Hematopoietic multipotent progenitor cell treated with erythropoietin and hydrocortisone succinate and interleukin-3 and kit ligand, for 4 days (in vitro differentiated cells): ENCODE measurements at regions not wholly inside any gene's neighbourhood (a gene's known extent, or its start where the extent isn't known, plus 50 kb on each side); places are given as distances from the start of the nearest gene placed in this dataset.
"Not testable (repeated sequence)": the region's sequence is repeated elsewhere in the genome, so short reads cannot be mapped to it uniquely, and the experiment has no call there.

Experiments
- DNase-seq: peaks from one replicate; pipeline ENCODE4 v3.0.0-alpha.2; 2015

GRCh38 chr2:43068631-43069517, 157.5 kb downstream of the ZFP36L2 start:
- no peak for DNase-seq

GRCh38 chr2:43068041-43068533, 158.3 kb downstream of the ZFP36L2 start:
- no peak for DNase-seq

DNA sequence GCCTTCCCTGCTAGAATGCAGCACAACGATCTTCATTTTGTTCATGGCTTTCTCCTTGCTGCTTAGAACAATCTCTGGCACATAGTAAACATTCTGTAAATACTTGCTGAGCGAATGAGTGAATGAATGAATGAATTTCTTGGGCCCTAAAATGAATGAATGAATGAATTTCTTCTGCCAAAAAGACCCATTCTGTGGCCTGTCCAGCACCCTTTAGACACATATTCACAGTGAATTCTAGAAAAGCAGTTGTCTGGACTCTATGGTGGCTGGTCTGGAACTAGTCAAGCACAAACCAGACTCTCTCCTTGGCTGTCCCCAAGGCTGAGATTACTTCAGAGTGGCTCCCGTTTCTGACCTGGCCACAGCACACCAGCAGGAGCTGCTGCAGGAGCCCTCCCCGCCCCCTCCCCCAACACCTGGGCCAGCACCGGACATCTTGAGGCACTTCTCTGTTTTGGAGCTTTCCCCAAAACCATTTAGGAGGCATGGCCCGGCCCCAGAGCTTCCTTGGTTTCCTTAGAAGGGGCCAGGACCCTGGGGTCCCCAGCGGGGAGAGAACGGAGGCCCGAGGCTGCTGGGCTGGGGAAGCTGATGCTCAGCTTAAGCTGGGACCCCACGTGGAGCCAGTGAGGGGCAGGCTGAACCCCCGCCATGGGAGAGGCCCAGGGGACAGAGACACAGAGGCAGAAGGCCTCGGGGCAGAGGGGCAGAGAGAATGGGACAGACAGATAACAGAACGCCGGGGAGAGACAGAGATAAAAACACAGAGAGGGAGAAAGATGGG, 159.0 kb downstream of the ZFP36L2 start:
- peak; percentile 29 for DNase-seq

GRCh38 chr2:43066541-43067253, 159.7 kb downstream of the ZFP36L2 start:
- DNase-seq, result not testable (repeated sequence)

- DNase-seq, result no peak
Measured at GRCh38 chr2:43065871-43066270, 160.5 kb downstream of the ZFP36L2 start.

DNA sequence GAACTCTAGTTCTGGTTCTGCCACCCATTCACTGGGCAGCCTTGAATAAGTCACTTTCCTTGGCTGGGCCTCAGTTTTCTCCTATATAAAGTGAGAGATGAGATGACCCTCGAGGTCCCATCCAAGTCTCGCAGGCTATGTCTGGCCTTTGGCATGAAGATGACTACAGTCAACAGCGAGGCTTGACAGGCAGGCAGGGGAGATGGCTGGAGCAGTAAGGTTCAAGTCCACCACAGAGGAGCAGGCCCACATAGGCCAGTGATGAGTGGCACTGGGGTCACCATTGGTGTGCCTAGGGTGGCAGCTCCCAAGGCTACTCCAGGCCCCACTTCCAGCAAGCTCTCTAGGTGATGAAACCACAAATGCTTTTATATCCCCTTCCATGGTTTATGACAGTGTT, 161.4 kb downstream of the ZFP36L2 start:
- DNase-seq, result no peak

DNA sequence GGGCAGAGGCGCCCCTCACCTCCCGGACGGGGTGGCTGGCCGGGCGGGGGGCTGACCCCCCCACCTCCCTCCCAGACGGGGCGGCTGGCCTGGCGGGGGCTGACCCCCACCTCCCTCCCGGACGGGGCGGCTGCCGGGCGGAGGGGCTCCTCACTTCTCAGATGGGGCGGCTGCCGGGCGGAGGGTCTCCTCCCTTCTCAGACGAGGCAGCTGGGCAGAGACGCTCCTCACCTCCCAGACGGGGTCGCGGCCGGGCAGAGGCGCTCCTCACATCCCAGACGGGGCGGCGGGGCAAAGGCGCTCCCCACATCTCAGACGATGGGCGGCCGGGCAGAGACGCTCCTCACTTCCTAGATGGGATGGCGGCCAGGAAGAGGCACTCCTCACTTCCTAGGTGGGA, 163.3 kb downstream of the ZFP36L2 start:
- DNase-seq, result not testable (repeated sequence)

GRCh38 chr2:43062058-43062457, 164.3 kb downstream of the ZFP36L2 start:
- DNase-seq, result no peak

GRCh38 chr2:43060390-43061016, 165.9 kb downstream of the ZFP36L2 start:
- DNase-seq, result no peak

GRCh38 chr2:43059183-43059897, 167.1 kb downstream of the ZFP36L2 start:
- DNase-seq, result peak; percentile 91

DNA sequence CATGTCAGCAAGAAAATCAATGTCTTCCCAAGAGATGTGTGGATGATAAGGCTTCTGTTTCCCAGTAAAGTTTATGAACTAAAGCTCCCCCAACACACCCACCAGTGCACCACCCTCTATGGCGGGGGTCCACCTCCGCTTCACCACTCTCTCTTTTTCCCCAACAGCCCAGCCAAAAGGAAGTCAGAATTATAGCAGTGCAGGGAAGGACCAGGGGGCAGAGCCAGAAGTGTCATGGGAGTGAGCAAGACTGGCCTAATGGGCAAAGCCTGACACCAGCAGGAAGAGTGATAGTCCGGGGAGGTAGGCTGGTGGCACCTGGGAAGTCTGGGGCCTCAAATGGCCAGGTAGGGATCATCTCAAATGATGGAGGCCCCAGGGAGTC, 167.7 kb downstream of the ZFP36L2 start:
- DNase-seq, result no peak

DNA sequence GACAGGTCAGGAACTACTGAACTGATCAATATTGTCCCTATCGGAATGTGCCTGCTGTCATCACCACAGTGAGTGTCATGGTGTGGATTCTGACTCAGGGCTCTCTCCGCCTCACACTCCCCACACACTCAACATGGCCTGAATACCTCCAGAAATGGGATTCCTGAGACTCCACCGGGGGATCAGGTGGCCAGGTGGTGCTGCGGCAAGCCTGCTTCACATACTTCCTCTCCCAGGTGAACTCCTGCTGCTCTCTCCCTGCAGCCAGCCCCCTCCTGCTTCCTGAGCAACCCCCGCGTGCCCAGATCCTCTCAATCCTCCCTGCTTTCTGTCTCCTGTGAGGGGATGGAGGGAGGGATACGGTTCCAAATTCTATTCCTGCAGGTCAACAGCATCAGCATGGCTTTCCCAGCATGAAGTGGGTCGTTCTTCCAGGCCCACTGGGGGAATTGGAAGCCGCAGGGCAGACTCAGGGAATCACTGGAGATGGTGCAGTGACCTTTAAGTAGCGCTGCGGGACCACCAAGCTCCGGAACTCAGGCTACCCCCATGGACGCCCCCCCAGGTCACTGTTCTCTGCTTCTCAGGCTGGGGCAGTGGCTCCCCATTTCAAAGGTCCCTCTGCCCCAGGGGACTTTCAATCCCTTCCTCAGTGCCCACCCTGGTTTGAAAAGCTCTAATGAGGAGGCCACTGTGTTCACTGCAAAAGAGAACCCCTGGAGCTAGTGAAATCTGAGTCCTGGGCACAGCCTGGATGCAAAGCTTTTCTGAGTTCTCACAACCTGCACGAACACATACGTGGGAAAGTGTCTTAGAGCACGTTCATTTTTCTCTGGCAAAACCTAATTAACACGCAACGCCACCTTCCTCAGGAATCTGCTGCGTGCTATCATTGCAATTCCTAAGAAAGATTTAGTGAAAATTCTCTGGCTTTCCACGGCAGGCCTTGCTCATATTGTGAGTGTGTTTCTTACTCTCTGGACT, 168.4 kb downstream of the ZFP36L2 start:
- no peak for DNase-seq

DNA sequence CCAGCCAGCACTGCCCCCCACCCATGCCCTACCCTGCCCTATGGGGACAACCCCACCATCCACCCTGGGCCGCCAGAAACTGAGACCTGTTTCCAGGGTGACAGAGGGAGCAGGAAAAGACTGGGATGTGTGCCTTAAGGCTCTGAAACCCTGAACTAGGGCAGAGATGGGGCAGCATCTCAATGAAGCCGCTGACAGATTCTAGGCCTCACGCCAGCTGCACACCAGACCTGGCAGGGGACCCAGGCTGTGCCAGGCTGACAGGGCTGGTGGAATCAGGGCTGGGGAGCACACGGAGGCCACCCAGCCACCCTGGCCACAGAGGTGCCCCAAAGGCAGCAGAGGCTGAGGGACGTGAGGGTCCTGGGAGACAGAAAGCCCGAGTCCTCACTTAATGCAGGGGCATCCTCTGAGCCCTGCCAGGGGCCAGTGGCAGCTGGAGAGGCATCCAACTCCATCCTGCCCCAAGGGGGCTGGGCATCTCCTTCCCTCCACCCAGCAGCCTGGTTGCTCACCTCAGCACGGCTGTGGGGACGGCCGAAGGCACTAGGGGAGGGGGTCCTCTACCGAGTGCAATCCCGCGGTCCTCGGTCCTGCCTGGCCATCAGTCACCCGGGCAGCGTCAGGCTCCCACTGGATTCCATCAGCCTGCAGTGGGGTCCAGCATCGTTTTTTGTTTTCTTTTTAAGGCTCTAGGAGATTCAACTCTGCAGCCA, 169.2 kb downstream of the ZFP36L2 start:
- peak; percentile 57 for DNase-seq

- DNase-seq, result no peak
Measured at GRCh38 chr2:43055985-43056384, 170.4 kb downstream of the ZFP36L2 start.

GRCh38 chr2:43055086-43055912, 171.1 kb downstream of the ZFP36L2 start:
- no peak for DNase-seq

DNA sequence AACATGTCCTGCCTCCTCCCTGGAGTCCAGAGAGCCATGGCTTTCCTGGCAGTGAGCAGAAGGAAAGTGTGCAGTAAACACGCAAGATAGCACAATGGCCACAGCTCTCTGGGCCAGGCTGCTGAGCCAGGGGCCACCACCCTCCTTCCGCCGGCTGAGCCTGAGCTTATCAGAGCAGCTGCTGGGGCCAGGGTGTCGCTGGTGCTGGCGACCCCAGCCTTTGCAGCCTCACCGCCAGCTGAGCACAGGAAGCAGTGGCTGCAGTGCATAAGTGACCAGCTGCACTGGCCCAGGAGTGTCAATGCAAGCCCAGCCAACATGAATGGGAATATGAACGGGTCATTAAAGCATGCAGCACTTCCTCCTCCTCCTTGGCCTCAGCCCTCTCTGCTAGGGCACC, 172.0 kb downstream of the ZFP36L2 start:
- DNase-seq, result peak; percentile 74

- DNase-seq, result no peak
Measured at GRCh38 chr2:43052944-43053306, 173.5 kb downstream of the ZFP36L2 start.

GRCh38 chr2:43052204-43052943, 174.0 kb downstream of the ZFP36L2 start:
- DNase-seq, result no peak
